ENCODE measurements at regions not wholly inside any gene's neighbourhood (a gene's known extent, or its start where the extent isn't known, plus 50 kb on each side); places are given as distances from the start of the nearest gene placed in this dataset.

DNA sequence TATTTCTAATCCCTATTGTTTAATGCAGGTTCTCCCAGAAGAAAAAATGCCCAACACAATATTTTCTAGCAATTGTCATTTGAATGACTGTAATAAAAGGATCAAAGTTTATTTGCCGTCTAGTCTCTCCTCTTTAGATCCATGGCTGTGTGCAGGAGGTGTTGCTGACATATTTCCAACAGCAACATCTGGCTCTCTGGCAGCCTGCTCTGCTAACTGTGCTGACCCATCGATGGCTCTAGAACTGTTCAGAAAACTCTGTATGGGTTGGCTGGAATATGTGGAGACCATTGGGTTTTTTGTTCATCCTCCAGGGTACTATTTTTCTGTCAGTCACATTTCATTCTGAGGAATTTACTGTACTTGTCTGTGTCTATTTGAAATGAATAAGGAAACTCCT lies 202.0 kb upstream of the SLC27A6 start:
- Histone ChIP-seq H3K36me3 (no peaks in the 10 kb centered on the region), H3K4me1 (no peaks in the 10 kb centered on the region), H3K27me3 (no peaks in the 10 kb centered on the region), H3K4me3 (no peak overlapping the region), H3K27ac (no peak overlapping the region), H3K9me3 (no peaks in the 10 kb centered on the region)
- intact Hi-C loops (cut with DNase I; ENCODE audit: low total_unique reads) = no loop called here
- DNase-seq (ENCODE audit: low spot score in 2 of 2) = no peak
- TF ChIP-seq, protein P1, sequence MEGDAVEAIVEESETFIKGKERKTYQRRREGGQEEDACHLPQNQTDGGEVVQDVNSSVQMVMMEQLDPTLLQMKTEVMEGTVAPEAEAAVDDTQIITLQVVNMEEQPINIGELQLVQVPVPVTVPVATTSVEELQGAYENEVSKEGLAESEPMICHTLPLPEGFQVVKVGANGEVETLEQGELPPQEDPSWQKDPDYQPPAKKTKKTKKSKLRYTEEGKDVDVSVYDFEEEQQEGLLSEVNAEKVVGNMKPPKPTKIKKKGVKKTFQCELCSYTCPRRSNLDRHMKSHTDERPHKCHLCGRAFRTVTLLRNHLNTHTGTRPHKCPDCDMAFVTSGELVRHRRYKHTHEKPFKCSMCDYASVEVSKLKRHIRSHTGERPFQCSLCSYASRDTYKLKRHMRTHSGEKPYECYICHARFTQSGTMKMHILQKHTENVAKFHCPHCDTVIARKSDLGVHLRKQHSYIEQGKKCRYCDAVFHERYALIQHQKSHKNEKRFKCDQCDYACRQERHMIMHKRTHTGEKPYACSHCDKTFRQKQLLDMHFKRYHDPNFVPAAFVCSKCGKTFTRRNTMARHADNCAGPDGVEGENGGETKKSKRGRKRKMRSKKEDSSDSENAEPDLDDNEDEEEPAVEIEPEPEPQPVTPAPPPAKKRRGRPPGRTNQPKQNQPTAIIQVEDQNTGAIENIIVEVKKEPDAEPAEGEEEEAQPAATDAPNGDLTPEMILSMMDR (IDR thresholded peaks at IDR 0.05) = no peak
- TF ChIP-seq POLR2A (IDR thresholded peaks at IDR 0.05) (no peak), POLR2AphosphoS5 (IDR thresholded peaks at IDR 0.05) (no peak)

DNA sequence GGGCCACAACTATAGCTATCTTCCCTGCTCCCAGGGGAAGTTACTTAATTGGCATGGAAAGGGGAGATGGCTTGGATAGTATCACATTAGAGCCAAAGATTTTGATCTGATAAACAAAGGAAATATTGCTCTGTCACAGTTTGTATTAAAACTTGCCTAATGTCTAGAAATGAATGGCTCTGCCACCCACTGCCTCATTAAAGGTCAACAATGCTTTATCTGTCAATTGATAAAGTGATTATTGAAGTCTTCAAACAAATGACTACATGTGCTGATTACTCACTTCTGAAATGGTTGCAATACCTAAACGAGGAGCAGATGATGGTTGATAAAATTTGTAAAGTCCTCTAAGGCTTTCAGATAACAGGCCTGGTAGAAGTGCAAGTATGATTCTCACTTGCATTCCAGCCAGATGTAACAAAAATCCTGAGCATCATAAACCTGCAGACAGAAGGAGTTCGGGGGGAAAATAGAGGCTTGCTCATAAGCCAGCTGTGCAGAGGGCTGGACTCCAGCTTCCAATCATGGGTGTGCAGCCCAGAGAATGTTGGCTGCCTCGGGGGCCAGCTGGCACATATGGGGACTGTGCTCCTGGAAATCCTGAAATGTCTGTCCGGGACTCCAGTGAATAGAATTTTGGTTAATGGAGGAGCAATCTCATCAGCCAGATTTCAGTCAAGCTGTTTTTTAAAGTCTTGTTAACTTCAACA lies 200.5 kb upstream of the SLC27A6 start:
- Histone ChIP-seq H3K27ac (no peak overlapping the region), H3K27me3 (no peaks in the 10 kb centered on the region), H3K4me3 (no peak overlapping the region), H3K36me3 (no peaks in the 10 kb centered on the region), H3K9me3 (no peaks in the 10 kb centered on the region), H3K4me1 (no peaks in the 10 kb centered on the region)
- no peak for DNase-seq (ENCODE audit: low spot score in 2 of 2)
- intact Hi-C loops (cut with DNase I; ENCODE audit: low total_unique reads) = no loop called here
- TF ChIP-seq, protein P1 (IDR thresholded peaks at IDR 0.05) = no peak
- TF ChIP-seq POLR2AphosphoS5 (IDR thresholded peaks at IDR 0.05) = no peak

DNA sequence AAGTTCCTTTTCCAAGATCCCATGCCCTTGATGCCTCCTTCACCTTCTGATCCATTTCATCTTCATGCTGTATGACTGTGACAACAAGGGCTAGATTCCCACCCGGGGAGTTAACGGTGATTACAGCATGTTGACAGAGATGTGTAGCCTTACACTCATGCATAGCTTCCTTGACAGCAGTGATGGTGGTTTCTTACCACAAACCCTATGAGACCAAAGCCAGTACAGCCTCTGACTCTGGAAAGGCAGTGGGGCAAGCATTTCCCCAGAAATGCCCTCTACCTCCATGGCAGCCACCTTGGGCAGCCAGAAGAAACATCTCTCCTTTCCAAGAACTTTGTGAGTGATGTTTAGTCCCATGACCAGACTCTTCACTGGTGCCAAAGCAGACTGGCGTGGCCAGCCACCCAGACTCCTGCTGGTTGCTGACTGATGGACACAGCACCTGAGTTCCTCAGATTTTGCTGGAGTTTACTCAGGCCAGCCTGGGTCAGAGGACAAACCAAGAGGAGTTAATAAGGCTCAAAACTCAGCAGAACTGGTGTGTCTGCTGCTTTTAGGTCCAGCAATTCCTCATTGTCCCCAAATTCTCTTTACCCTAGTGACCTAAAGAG lies 199.7 kb upstream of the SLC27A6 start:
- TF ChIP-seq POLR2A (IDR thresholded peaks at IDR 0.05) = no peak
- TF ChIP-seq, protein P1 (IDR thresholded peaks at IDR 0.05) = no peak
- no peak for TF ChIP-seq POLR2AphosphoS5 (IDR thresholded peaks at IDR 0.05)
- no peaks in the 10 kb centered on the region for H3K9me3 ChIP-seq
- no peaks in the 10 kb centered on the region for H3K27me3 ChIP-seq
- no peaks in the 10 kb centered on the region for H3K4me1 ChIP-seq
- no peak for DNase-seq (ENCODE audit: low spot score in 2 of 2)
- no peaks in the 10 kb centered on the region for H3K36me3 ChIP-seq
- intact Hi-C loops (cut with DNase I; ENCODE audit: low total_unique reads) = no loop called here
- no peak overlapping the region for H3K4me3 ChIP-seq
- H3K27ac ChIP-seq = no peak overlapping the region

DNA sequence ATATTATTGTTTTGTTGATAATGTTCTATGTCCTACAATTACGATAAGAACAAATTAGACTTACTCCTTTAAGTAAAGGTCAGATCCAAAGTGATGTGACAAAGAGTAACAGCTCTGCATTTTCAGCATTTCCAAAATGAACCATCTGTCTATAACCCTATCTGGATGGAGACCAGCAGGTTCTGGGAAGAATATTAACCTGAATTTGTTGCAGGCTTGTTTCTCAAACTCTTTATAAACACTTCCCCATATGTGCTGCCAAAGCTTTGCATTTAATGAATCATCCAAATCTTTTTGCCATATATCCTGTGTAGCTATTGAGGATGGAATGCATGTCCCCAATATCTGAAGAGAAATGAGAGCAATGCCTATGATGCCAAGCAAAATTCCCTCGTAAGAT lies 198.9 kb upstream of the SLC27A6 start:
- Histone ChIP-seq H3K36me3 (no peaks in the 10 kb centered on the region), H3K4me3 (no peak overlapping the region), H3K4me1 (no peaks in the 10 kb centered on the region), H3K27ac (no peak overlapping the region), H3K27me3 (no peaks in the 10 kb centered on the region), H3K9me3 (no peaks in the 10 kb centered on the region)
- TF ChIP-seq POLR2AphosphoS5 (IDR thresholded peaks at IDR 0.05) (no peak), POLR2A (IDR thresholded peaks at IDR 0.05) (no peak)
- TF ChIP-seq, protein P1 (IDR thresholded peaks at IDR 0.05) = no peak
- no peak for DNase-seq (ENCODE audit: low spot score in 2 of 2)
- intact Hi-C loops (cut with DNase I; ENCODE audit: low total_unique reads) = no loop called here

DNA sequence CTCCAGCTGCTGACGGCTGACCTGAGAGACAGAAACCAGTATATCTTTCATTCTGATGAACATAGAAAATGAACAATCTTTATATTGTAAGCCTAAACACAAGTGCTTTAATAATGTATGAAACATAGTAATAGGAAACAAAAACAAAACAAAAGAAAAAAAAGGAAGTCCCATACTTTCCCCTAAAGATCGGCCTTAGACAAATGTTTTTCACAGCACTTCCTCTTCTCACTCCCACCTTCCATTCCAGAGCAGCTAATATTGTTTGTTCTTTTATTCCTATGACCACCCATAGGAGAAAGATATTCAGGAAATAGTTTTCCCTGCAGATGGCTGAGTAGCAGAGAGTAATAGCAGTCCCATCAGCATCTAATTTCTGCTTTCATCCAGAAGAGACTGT lies 194.4 kb upstream of the SLC27A6 start:
- no peaks in the 10 kb centered on the region for H3K9me3 ChIP-seq
- no peak for DNase-seq (ENCODE audit: low spot score in 2 of 2)
- H3K4me3 ChIP-seq = no peak overlapping the region
- H3K4me1 ChIP-seq = no peaks in the 10 kb centered on the region
- H3K27ac ChIP-seq = no peak overlapping the region
- H3K27me3 ChIP-seq = no peaks in the 10 kb centered on the region
- intact Hi-C loops (cut with DNase I; ENCODE audit: low total_unique reads) = no loop called here
- TF ChIP-seq POLR2AphosphoS5 (IDR thresholded peaks at IDR 0.05) (no peak), POLR2A (IDR thresholded peaks at IDR 0.05) (no peak)
- TF ChIP-seq, protein P1 (IDR thresholded peaks at IDR 0.05) = no peak
- H3K36me3 ChIP-seq = no peaks in the 10 kb centered on the region
